HG03280 (cell line): ENCODE measurements at regions not wholly inside any gene's neighbourhood (a gene's known extent, or its start where the extent isn't known, plus 50 kb on each side); places are given as distances from the start of the nearest gene placed in this dataset.
"Not testable (repeated sequence)": the region's sequence is repeated elsewhere in the genome, so short reads cannot be mapped to it uniquely, and the experiment has no call there.

ENCODE experiments used
- ATAC-seq: cut with Tn5 transposase; IDR thresholded peaks from one replicate; pipeline ENCODE4 v1.9.1; 2021; ENCODE audit warnings: mild to moderate bottlenecking, moderate library complexity; ENCODE audit not compliant: unreplicated experiment

GRCh38 chr21:35482933-35483662, 434.0 kb upstream of the RUNX1 start:
- ATAC-seq: no peak

GRCh38 chr21:35482096-35482495, 433.0 kb upstream of the RUNX1 start:
- ATAC-seq: no peak

- no peak for ATAC-seq
Observed at GRCh38 chr21:35481005-35481404, 431.9 kb upstream of the RUNX1 start.

- no peak for ATAC-seq
Observed at GRCh38 chr21:35479529-35479928, 430.4 kb upstream of the RUNX1 start.

- ATAC-seq: no peak
Observed at GRCh38 chr21:35479065-35479448, 430.0 kb upstream of the RUNX1 start.

- no peak for ATAC-seq
Observed at GRCh38 chr21:35478161-35479064, 429.3 kb upstream of the RUNX1 start.

GRCh38 chr21:35477622-35478021, 428.5 kb upstream of the RUNX1 start:
- ATAC-seq: no peak

GRCh38 chr21:35476621-35477395, 427.7 kb upstream of the RUNX1 start:
- ATAC-seq: no peak

GRCh38 chr21:35475762-35476161, 426.7 kb upstream of the RUNX1 start:
- ATAC-seq: no peak

GRCh38 chr21:35475009-35475408, 425.9 kb upstream of the RUNX1 start:
- ATAC-seq: no peak

- ATAC-seq: no peak
Observed at GRCh38 chr21:35473496-35473895, 424.4 kb upstream of the RUNX1 start.

- ATAC-seq: no peak
Observed at GRCh38 chr21:35470522-35470921, 421.4 kb upstream of the RUNX1 start.

- ATAC-seq: no peak
Observed at GRCh38 chr21:35469498-35469897, 420.4 kb upstream of the RUNX1 start.

GRCh38 chr21:35468991-35469390, 419.9 kb upstream of the RUNX1 start:
- no peak for ATAC-seq

GRCh38 chr21:35467566-35467965, 418.5 kb upstream of the RUNX1 start:
- no peak for ATAC-seq

- not testable (repeated sequence) for ATAC-seq
Observed at GRCh38 chr21:35466681-35467080, 417.6 kb upstream of the RUNX1 start.

GRCh38 chr21:35465741-35466140, 416.6 kb upstream of the RUNX1 start:
- ATAC-seq: no peak

- ATAC-seq: no peak
Observed at GRCh38 chr21:35461700-35462099, 412.6 kb upstream of the RUNX1 start.

GRCh38 chr21:35460441-35460840, 411.3 kb upstream of the RUNX1 start:
- ATAC-seq: no peak

- no peak for ATAC-seq
Observed at GRCh38 chr21:35458405-35458804, 409.3 kb upstream of the RUNX1 start.

GRCh38 chr21:35457097-35457804, 408.1 kb upstream of the RUNX1 start:
- no peak for ATAC-seq
